HepG2 (cell line): ENCODE measurements at regions not wholly inside any gene's neighbourhood (a gene's known extent, or its start where the extent isn't known, plus 50 kb on each side); places are given as distances from the start of the nearest gene placed in this dataset.

Source experiments
- ATAC-seq: fragments of 200-7000 bp; cut with Tn5 transposase; 3 replicates; pipeline ENCODE4 v1.9.1; 2020; ENCODE audit warnings: mild to moderate bottlenecking, moderate library complexity
- BruUV-seq: library from RNA; stranded (reverse); fragments of 400-500 nt; replicated peaks from 2 replicates; lab custom pipeline; 2021; lab: Mats Ljungman, UMichigan
- CTCF ChIA-PET: fragments of 300-600 bp; formaldehyde crosslinking; extraction: SDS; loops from one replicate; lab custom pipeline; 2021; ENCODE audit warnings: low total read pairs, inconsistent platforms, low intra/inter-chr PET ratio; lab: Yijun Ruan, JAX
- POLR2A ChIA-PET: fragments of 350-600 bp; sonication (Branson Sonifier 250); formaldehyde crosslinking; loops from one replicate; lab custom pipeline; 2020; ENCODE audit warnings: antibody characterized with exemption, inconsistent platforms; lab: Yijun Ruan, JAX
- DNase-seq: peaks from one replicate; pipeline ENCODE4 v3.0.0-alpha.2; 2015; ENCODE audit warnings: low spot score
- FAIRE-seq: peaks from 3 replicates; lab custom pipeline; 2011; peaks lifted over from hg19 to GRCh38; lab: Jason Lieb, UNC
- H2AFZ ChIP-seq: one replicate; pipeline ENCODE4 v1.6.1; 2011; ENCODE audit warnings: low read length, inconsistent platforms
- H3K27ac ChIP-seq: fragments of 300-600 bp; 3 replicates; pipeline ENCODE4 v1.8.0; 2011; ENCODE audit warnings: mixed run types, mild to moderate bottlenecking, mixed read lengths, low read length, inconsistent platforms; ENCODE audit not compliant: insufficient read depth; ENCODE audit errors: extremely low read length
- H3K27me3 ChIP-seq, 2 experiments: fragments of 200-600 bp in 1 of 2; 2 replicates in 1 of 2; 3 replicates in 1 of 2; pipeline versions ENCODE4 v1.6.0 to v1.8.0; 2011; ENCODE audit warnings: low read length in 2 of 2, mild to moderate bottlenecking in 2 of 2, moderate library complexity in 2 of 2, inconsistent platforms in 1 of 2; ENCODE audit not compliant: insufficient read depth in 2 of 2, control insufficient read depth in 1 of 2
- H3K36me3 ChIP-seq, 2 experiments: fragments of 200-600 bp in 1 of 2; replicated peaks in 1 of 2; 2 replicates in 1 of 2; 3 replicates in 1 of 2; pipeline versions ENCODE4 v1.5.1 to v1.8.0; 2011; ENCODE audit warnings: low read length in 2 of 2, inconsistent platforms in 1 of 2; ENCODE audit not compliant: insufficient read depth in 2 of 2, control insufficient read depth in 1 of 2
- H3K4me1 ChIP-seq: 2 replicates; pipeline ENCODE4 v1.5.1; 2012; ENCODE audit warnings: low read length, inconsistent platforms; ENCODE audit not compliant: insufficient read depth
- H3K4me2 ChIP-seq: 2 replicates; pipeline ENCODE4 v1.6.0; 2011; ENCODE audit warnings: low read depth, low read length, inconsistent platforms
- H3K4me3 ChIP-seq, 3 experiments: fragments of 200-600 bp in 1 of 3; sonication (generic), shearing (Covaris generic) in 1 of 3; replicated peaks in 1 of 3; 2 replicates each; pipeline ENCODE4 v1.5.1; 2011 to 2016; ENCODE audit warnings: low read length in 3 of 3, inconsistent platforms in 2 of 3, low read depth in 2 of 3, mild to moderate bottlenecking in 2 of 3, control low read depth in 1 of 3, mixed read lengths in 1 of 3; ENCODE audit not compliant: insufficient read depth in 1 of 3
- H3K79me2 ChIP-seq: one replicate; pipeline ENCODE4 v1.6.1; 2011; ENCODE audit warnings: low read length, inconsistent platforms; ENCODE audit not compliant: insufficient read depth
- H3K9ac ChIP-seq: 2 replicates; pipeline ENCODE4 v1.6.0; 2011; ENCODE audit warnings: mild to moderate bottlenecking, low read depth, low read length, inconsistent platforms; ENCODE audit not compliant: insufficient read depth
- H3K9me3 ChIP-seq: 2 replicates; pipeline ENCODE4 v1.5.1; 2012; ENCODE audit warnings: mild to moderate bottlenecking, low read length
- H4K20me1 ChIP-seq: 2 replicates; pipeline ENCODE4 v1.6.0; 2011; ENCODE audit warnings: inconsistent platforms, mild to moderate bottlenecking, low read length, moderate library complexity; ENCODE audit not compliant: insufficient read depth
- CBX5 ChIP-seq: sonication (generic); formaldehyde crosslinking; IDR thresholded peaks from 2 replicates; pipeline ENCODE4 v1.4.0; 2020; ENCODE audit warnings: missing genetic modification reagents, borderline replicate concordance
- KDM5B ChIP-seq: sonication (generic); formaldehyde crosslinking; IDR thresholded peaks from 2 replicates; pipeline ENCODE4 v1.4.0; 2020; ENCODE audit warnings: missing genetic modification reagents, mild to moderate bottlenecking, borderline replicate concordance
- MEF2D ChIP-seq: sonication (generic); formaldehyde crosslinking; IDR thresholded peaks from 2 replicates; pipeline ENCODE4 v1.5.1; 2020; ENCODE audit warnings: mild to moderate bottlenecking, missing genetic modification reagents
- NFIC ChIP-seq: IDR thresholded peaks from 2 replicates; pipeline ENCODE4 v1.6.1; 2012; ENCODE audit warnings: mild to moderate bottlenecking, low read length, inconsistent platforms
- PAF1 ChIP-seq: IDR thresholded peaks from 2 replicates; pipeline ENCODE4 v1.6.1; 2016; ENCODE audit warnings: missing genetic modification reagents, missing compliant biosample characterization
- PAX8 ChIP-seq: sonication (generic); formaldehyde crosslinking; IDR thresholded peaks from 2 replicates; pipeline ENCODE4 v1.8.0; 2022; ENCODE audit warnings: mild to moderate bottlenecking, missing genetic modification reagents, borderline replicate concordance
- PPARG ChIP-seq: conservative IDR thresholded peaks from 2 replicates; pipeline ENCODE4 v1.6.1; 2016; ENCODE audit warnings: missing biosample characterization, missing genetic modification reagents
- SP140L ChIP-seq: sonication (generic); formaldehyde crosslinking; IDR thresholded peaks from 2 replicates; pipeline ENCODE4 v1.4.0; 2020; ENCODE audit warnings: missing genetic modification reagents, borderline replicate concordance
- XRCC5 ChIP-seq: fragments of 200-400 bp; formaldehyde crosslinking; optimal IDR thresholded peaks from 2 replicates; pipeline ENCODE3; 2017; ENCODE audit warnings: mild to moderate bottlenecking, low read length
- ZBTB39 ChIP-seq: sonication (generic); formaldehyde crosslinking; IDR thresholded peaks from 2 replicates; pipeline ENCODE4 v1.5.0; 2020; ENCODE audit warnings: missing genetic modification reagents
- ZNF205 ChIP-seq: IDR thresholded peaks from 2 replicates; pipeline ENCODE4 v1.6.1; 2018; ENCODE audit warnings: missing biosample characterization, missing genetic modification reagents
- ZNF296 ChIP-seq: sonication (generic); formaldehyde crosslinking; conservative IDR thresholded peaks from 2 replicates; pipeline ENCODE4 v1.5.0; 2020; ENCODE audit warnings: mild to moderate bottlenecking, missing genetic modification reagents
- ZNF776 ChIP-seq: sonication (generic); formaldehyde crosslinking; IDR thresholded peaks from 2 replicates; pipeline ENCODE4 v1.4.0; 2020; ENCODE audit warnings: mild to moderate bottlenecking, missing genetic modification reagents
- WGBS: methylation state at CpG from one replicate; pipeline ENCODE4 v1.1.6; 2017; ENCODE audit warnings: low lambda C conversion rate; 5-methylcytosine and 5-hydroxymethylcytosine counted together
- in situ Hi-C: cut with HindIII; loops from 2 replicates; pipeline ENCODE4 v1.10.0; 2017; ENCODE audit warnings: low pct_unique_long_range_greater_than_20kb; ENCODE audit not compliant: extremely low pct_ligation_motif_present
- intact Hi-C: fragments of 100-400 bp; cut with micrococcal nuclease; formaldehyde crosslinking; loops from one replicate; pipeline ENCODE4 v1.10.0; 2022; ENCODE audit not compliant: unreplicated experiment
- TF ChIP-seq, protein P1 (sequence below): sonication (generic); formaldehyde crosslinking; IDR thresholded peaks from 2 replicates; pipeline ENCODE4 v1.8.0; 2022; ENCODE audit warnings: mild to moderate bottlenecking, missing genetic modification reagents

DNA sequence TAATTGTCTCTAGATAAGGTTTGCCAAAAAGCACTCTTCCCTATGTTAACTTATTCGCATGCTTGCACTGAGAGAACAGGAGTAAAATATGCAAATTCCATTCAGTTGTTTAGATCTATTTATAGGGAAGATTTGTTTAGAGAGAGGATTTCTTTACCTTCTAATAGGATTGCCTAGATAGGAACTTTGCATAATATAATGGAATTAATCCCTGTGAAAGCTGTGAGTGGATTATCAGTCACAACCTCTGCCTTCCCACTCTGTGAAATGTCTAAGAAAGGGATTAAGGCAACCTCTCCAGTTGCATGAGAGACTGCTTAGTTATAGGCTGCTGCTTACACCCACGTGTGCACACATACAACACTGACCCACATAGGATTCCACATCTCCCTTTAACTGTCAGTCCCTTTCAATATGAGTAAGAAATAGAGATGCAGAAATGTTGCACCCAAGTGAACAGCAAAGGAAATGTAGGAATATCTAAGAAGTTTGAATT, 83.2 kb downstream of the ALG10B start:
- WGBS, result 30% methylated on average over 2 of the region's 2 CpGs
- BruUV-seq, result no TSS peak
- H3K27ac ChIP-seq, result no peak overlapping the region
- no peaks in the 10 kb centered on the region for H3K36me3 ChIP-seq
- H3K9ac ChIP-seq, result no peak overlapping the region
- TF ChIP-seq ZNF205 (CRISPR knock-in tag), result no peak
- no peak for TF ChIP-seq CBX5
- TF ChIP-seq, all 625 proteins: peak for 0
- in situ Hi-C loops, result no loop called here
- no peaks in the 10 kb centered on the region for H3K27me3 ChIP-seq
- H3K4me1 ChIP-seq, result no peaks in the 10 kb centered on the region
- H3K79me2 ChIP-seq, result no peaks in the 10 kb centered on the region
- ChIA-PET CTCF (no interaction called here), POLR2A (no interaction called here)
- no peak for DNase-seq
- H4K20me1 ChIP-seq, result no peaks in the 10 kb centered on the region
- no peak overlapping the region for H3K4me2 ChIP-seq
- intact Hi-C loops, result no loop called here
- H3K9me3 ChIP-seq, result peaks cover 9% of the 10 kb centered on the region; the same call in 1 of the 2 replicates
- no peak for FAIRE-seq
- ATAC-seq, result no peak
- H2AFZ ChIP-seq, result no peak overlapping the region
- H3K4me3 ChIP-seq, result no peak overlapping the region

DNA sequence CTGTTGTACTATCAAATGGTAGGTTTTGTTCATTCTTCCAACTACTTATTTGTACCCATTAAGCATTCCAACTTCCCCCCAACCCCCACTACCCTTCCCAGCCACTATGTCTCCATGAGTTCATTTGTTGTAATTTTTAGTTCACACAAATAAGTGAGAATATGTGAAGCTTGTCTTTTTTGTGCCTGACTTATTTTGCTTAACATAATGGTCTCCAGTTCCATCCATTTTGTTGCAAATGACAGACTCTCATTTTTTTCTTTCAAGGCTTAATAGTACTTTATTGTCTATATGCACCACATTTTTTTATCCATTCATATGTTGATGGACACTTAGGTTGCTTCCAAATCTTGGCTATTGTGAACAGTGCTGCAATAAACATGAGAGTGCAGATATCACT, 86.2 kb downstream of the ALG10B start:
- no peaks in the 10 kb centered on the region for H3K27me3 ChIP-seq
- no peak for TF ChIP-seq KDM5B (CRISPR knock-in tag)
- TF ChIP-seq XRCC5, result no peak
- TF ChIP-seq PAF1, result no peak
- no peak for TF ChIP-seq NFIC
- TF ChIP-seq, protein P1, sequence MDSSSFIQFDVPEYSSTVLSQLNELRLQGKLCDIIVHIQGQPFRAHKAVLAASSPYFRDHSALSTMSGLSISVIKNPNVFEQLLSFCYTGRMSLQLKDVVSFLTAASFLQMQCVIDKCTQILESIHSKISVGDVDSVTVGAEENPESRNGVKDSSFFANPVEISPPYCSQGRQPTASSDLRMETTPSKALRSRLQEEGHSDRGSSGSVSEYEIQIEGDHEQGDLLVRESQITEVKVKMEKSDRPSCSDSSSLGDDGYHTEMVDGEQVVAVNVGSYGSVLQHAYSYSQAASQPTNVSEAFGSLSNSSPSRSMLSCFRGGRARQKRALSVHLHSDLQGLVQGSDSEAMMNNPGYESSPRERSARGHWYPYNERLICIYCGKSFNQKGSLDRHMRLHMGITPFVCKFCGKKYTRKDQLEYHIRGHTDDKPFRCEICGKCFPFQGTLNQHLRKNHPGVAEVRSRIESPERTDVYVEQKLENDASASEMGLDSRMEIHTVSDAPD (CRISPR knock-in tag), result no peak
- TF ChIP-seq ZBTB39 (CRISPR knock-in tag), result no peak
- TF ChIP-seq PAX8, result no peak
- TF ChIP-seq SP140L (CRISPR knock-in tag), result no peak
- TF ChIP-seq ZNF296 (CRISPR knock-in tag), result no peak
- TF ChIP-seq MEF2D, result no peak
- TF ChIP-seq ZNF776 (CRISPR knock-in tag), result no peak
- no peak for TF ChIP-seq CBX5
- no peak for TF ChIP-seq PPARG (CRISPR knock-in tag)
- H3K4me1 ChIP-seq, result no peaks in the 10 kb centered on the region
- no peak overlapping the region for H3K4me3 ChIP-seq
- in situ Hi-C loops, result no loop called here
- ATAC-seq, result no peak
- no peak overlapping the region for H3K4me2 ChIP-seq
- H3K79me2 ChIP-seq, result no peaks in the 10 kb centered on the region
- intact Hi-C loops, result no loop called here
- H3K27ac ChIP-seq, result no peak overlapping the region
- DNase-seq, result no peak
- H3K9ac ChIP-seq, result no peak overlapping the region
- H2AFZ ChIP-seq, result no peak overlapping the region
- CTCF ChIA-PET, result no interaction called here
- no peaks in the 10 kb centered on the region for H4K20me1 ChIP-seq
- peaks cover 13% of the 10 kb centered on the region; the same call in 1 of the 2 replicates for H3K9me3 ChIP-seq
- no TSS peak for BruUV-seq
- H3K36me3 ChIP-seq, result no peaks in the 10 kb centered on the region
- no peak for FAIRE-seq
- POLR2A ChIA-PET, result no interaction called here
